ENCODE measurements at regions not wholly inside any gene's neighbourhood (a gene's known extent, or its start where the extent isn't known, plus 50 kb on each side); places are given as distances from the start of the nearest gene placed in this dataset.
"Not testable (repeated sequence)": the region's sequence is repeated elsewhere in the genome, so short reads cannot be mapped to it uniquely, and the experiment has no call there.

DNA sequence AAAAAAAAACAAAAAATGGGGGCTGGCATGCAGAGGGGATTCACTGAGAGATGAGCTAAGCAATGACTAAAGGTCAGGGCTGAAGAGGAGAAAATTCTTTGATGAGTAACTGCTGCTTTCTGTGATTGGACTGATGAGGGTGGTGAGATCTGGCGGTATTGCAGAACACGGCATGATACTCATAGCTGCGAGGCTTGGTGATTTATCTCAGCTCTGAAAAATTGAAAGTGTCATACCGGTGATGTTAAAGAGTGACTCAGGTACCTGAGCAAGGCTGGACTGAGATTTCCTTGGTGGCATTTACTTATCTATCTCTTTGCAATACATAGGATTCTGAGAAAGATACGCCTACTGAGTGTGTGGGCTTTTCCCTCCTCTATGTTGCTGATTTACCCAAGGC is 204.1 kb upstream of the DDX53 start:
- DNase-seq (ENCODE audit: low read depth, low spot score) = no peak

DNA sequence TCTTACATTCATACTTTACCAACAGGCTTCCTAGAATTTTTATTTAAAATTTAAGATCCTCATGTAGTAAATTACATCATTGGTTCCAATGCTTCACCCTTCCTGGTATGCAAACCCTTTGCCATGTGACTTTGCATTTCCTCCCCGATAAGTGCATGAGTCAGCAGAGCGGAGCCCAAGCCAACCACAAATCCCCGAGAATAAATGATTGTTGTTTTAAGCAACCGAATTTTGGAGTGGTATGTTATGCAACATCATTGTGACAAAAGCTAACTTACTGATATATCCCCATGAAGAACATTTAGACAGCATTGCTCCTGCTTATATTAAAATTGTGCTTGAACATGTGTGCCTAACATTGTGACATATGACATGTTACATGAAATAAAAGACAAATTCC is 199.4 kb upstream of the DDX53 start:
- no peak for DNase-seq (ENCODE audit: low read depth, low spot score)

DNA sequence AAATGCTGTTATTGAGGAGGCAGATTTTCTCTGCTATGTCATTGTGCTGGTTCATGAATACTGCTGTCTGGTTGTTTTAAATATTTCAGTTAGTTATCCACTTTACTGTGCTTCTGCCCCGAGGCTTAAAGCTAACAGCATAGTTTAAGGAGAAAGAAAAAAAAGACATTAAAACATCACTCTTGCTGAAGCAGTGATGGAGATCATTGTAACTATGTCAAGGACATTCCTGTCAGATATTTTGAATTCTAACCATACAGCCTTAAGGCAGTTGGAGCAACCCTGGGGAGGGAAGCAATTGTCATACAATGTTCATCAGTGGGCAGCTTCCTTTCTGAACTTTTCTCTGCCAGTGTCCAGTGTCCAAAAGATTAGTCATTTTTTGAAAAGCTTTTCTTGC is 199.0 kb upstream of the DDX53 start:
- DNase-seq (ENCODE audit: low read depth, low spot score) = no peak

DNA sequence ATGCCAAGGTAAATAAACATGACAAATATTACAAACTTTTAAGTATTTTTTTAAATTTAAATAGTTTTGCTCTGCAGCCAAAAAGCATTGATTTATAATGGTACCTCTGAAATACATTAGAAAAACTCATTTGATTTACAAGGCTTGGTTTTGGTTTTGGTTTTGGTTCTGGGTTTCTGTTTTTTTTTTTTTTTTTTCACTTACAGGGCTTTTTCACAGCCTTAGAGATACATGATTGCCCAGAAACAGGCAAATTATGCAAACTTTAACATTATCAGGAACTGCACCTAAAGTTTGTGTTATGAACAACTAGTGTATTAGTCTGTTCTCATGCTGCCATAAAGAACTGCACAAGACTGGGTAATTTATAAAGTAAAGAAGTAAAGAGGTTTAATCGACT is 196.4 kb upstream of the DDX53 start:
- no peak for DNase-seq (ENCODE audit: low read depth, low spot score)

DNA sequence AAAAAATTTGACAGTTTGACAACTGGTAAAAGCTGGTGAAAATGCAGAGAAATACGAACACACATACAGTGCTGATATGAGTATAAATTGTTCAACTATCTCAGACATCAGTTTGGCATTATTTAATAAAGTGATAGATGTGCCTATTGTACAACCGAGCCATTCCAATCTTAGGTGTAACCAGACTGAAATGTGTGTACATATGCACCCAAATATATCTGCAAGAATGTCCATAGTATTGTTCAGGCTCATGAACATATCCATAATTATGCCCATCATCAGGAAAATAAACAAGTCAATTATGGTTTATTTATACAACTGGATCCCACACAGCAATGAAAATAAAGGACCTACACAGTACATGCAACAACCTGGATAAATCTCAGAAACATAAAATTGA is 188.9 kb upstream of the DDX53 start:
- DNase-seq (ENCODE audit: low read depth, low spot score) = no peak

DNA sequence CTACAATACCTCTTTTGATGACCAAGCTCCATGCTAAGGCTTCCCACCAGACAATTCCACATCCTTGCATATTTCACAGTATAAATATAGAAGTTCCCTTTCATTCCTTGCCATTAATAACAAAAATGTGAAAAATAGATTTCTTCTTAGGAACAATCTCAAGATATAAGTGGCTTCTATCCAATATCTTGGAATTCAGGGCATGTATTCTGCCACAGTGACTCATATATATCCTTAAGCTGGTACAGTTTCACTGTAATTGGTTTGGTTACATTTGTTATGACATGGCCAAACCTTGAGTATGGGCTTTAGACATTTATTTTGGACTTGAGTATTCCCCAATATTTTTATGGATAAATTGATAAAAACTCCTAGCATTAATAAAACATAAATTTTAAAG is 181.7 kb upstream of the DDX53 start:
- DNase-seq (ENCODE audit: low read depth, low spot score) = no peak

DNA sequence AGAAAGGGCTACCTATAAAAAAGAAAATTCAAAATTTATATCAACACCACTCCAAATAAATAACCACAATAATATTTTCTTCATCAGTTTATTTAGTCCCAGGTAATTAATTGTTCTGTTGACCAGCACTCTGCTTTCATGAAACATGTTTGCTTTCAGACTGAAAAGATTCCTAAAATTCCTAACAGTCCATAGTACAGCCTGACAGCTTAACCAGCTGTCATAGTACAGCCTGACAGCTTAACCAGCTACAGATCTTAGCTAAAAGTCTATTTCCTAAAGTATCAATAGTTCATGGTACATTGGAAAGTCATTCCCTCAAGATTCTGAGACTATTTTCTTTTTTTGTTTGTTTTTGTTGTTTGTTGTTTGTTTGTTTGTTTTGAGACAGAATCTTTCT is 144.1 kb upstream of the DDX53 start:
- no peak for DNase-seq (ENCODE audit: low read depth, low spot score)

DNA sequence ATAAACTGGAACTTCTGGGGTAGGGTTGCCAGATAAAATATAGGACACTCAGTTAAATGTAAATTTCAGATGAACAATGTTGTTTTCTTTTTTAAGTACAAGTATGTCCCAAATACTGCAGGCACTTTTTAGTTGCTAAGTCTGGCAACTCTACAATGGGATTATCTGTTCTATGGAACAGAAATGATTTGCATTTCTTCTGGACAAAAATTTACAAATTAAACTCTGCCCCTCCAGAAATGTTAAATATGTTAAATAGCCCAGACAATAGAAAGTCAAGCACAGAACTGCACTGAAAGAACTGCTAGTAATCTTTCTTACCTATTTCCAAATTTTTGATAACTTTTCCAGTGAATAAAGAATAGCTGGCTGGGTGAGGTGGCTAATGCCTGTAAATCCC is 140.1 kb upstream of the DDX53 start:
- DNase-seq (ENCODE audit: low read depth, low spot score) = no peak

DNA sequence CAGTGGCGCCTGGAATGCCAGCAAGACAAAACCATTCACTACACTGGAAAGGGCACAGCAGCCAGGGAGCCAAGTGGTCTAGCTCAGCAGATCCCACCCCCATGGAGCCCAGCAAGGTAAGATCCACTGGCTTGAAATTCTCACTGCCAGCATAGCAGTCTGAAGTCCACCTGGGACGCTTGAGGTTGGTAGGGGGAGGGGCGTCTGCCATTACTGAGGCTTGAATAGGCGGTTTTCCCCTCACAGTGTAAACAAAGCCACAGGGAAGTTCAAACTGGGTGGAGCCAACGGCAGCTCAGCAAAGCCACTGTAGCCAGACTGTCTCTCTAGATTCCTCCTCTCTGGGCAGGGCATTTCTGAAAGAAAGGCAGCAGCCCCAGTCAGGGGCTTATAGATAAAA is 133.0 kb upstream of the DDX53 start:
- not testable (repeated sequence) for DNase-seq (ENCODE audit: low read depth, low spot score)

DNA sequence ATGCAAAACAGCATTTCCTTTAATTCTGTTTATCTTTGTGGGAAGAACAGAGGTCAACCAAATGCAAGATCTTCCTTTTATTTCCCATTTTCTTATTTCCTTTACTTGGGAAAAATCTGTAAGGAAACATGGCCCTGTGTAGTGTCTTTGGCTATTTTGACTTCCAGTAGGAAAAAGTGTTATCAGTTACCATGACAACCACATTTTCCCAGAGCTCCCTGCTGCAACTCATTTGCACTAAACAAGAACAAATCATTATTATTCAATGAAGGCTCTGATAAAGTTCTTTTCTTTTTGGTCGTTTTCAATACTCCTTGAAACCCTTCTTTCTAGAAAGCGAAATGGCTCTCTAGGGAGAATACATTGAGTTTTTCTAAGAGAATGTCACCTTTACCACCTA is 117.2 kb upstream of the DDX53 start:
- no peak for DNase-seq (ENCODE audit: low read depth, low spot score)

DNA sequence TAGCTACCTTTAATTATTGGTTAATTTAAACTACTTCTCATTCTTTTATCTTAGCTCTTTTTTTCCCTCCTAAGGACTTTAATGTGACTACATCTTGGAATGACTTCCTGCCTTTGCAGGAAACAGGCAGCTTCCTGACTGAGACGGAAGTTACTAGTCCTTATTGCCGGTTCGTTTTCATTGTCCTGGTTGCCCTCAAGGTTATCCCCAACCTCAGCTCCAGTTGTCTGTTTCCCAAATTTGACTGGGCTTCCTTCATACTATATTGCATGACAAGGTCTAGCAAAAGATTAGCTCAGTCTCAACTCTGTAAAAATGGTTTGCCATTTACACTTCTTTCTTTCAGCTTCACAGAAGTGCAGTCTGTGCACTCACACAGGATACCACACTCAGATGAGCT is 109.9 kb upstream of the DDX53 start:
- no peak for DNase-seq (ENCODE audit: low read depth, low spot score)

DNA sequence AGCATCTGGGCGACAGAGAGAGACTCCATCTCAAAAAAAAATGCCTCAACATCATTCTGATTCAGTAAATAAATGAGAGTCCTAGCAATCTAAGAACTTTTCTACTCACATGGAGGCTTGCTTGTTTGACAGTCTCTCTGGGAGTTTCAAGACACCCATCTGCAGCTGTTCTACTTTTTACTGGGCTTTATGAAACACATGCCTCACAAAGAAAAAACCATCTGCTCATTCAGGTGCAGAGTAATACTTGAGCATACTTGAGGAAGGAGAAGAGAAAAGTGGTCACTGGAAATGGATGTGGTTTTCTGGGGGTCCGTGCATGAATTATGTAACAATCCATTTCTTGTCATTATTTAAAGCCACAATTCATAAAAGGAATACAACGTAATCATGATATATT is 87.1 kb upstream of the DDX53 start:
- no peak for DNase-seq (ENCODE audit: low read depth, low spot score)

DNA sequence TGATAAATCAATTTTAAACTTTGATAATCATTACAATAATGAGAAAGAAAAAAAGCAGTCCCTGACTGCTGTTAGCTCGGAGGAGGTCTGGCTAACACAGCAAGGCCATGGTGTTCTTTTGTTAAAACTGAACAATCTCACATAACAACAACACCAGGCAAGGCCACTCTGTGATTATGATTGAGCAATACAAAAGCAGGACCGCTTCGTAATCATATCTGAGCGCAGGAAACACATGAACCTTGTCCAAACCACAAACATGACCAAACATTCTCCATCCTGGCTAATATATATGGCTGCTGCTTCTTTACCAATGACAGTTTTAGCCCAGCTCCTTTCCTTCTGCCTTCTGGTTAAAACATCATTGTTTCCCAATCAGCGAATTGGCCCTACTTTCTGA is 76.8 kb upstream of the DDX53 start:
- DNase-seq (ENCODE audit: low read depth, low spot score) = no peak

DNA sequence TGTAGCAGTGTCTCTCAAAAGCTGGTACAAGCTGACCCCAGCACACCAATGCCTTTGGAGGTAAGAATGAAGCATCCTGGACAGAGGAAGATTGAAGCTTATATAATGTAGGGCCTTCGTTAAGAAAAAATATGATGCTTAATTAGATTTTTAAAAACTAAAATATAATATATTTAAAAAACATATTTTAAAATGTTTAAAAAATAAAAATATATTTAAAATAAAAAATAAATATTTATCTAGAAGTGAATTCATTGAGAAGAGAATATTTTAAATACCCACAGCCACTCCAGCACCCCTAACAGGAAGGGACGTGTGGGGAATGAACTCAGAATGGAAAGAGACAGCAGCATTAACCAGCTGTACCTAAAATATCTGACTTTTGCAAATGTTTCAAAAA is 65.1 kb upstream of the DDX53 start:
- DNase-seq (ENCODE audit: low read depth, low spot score) = no peak

DNA sequence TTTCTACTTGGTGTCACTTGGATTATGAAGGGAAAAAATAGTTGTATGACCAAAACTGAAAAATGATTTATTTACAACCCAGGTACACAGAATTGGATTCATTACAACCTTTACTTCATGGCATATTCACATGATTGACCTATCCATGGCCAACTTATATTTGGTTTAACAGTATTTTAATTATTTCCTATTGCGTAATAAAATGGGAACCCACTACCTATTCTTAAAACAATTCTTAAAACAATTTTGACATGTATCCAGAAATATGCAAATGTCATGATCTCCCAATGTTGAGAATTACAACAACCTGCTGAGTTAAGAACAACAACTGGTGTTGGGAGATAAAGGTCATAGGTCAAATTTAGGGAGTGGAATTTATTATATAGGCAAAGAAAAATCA is 54.8 kb upstream of the DDX53 start:
- no peak for DNase-seq (ENCODE audit: low read depth, low spot score)
